Activated CD8-positive, alpha-beta T cell treated with anti-CD3 and anti-CD28 coated beads for 36 hours (primary cell): ENCODE measurements at regions not wholly inside any gene's neighbourhood (a gene's known extent, or its start where the extent isn't known, plus 50 kb on each side); places are given as distances from the start of the nearest gene placed in this dataset.
"Not testable (repeated sequence)": the region's sequence is repeated elsewhere in the genome, so short reads cannot be mapped to it uniquely, and the experiment has no call there.

Source experiments
- ATAC-seq: fragments of 200-7000 bp; cut with Tn5 transposase; one replicate; pipeline ENCODE4 v1.10.0; 2021; ENCODE audit warnings: mild to moderate bottlenecking, moderate library complexity
- CTCF ChIA-PET: fragments of 350-600 bp; sonication (Branson Sonifier 250); formaldehyde crosslinking; loops from one replicate; lab custom pipeline; 2021; ENCODE audit warnings: antibody characterized with exemption; lab: Charles Lee
- POLR2A ChIA-PET: fragments of 350-600 bp; sonication (Branson Sonifier 250); formaldehyde crosslinking; loops from one replicate; lab custom pipeline; 2021; ENCODE audit warnings: antibody characterized with exemption; lab: Charles Lee
- DNase-seq: peaks from one replicate; pipeline ENCODE4 v3.0.0-alpha.2; 2020
- H3K27ac Mint-ChIP-seq: one replicate; pipeline ENCODE4 v1.8.0; 2021; ENCODE audit warnings: mild to moderate bottlenecking, mixed read lengths
- H3K27me3 Mint-ChIP-seq: one replicate; pipeline ENCODE4 v1.8.0; 2021; ENCODE audit warnings: mixed read lengths
- H3K36me3 Mint-ChIP-seq: one replicate; pipeline ENCODE4 v1.8.0; 2021; ENCODE audit warnings: low read depth, mixed read lengths
- H3K4me1 Mint-ChIP-seq: one replicate; pipeline ENCODE4 v1.8.0; 2021; ENCODE audit warnings: low read depth, mixed read lengths
- H3K4me3 Mint-ChIP-seq: one replicate; pipeline ENCODE4 v1.8.0; 2021; ENCODE audit warnings: mild to moderate bottlenecking, moderate library complexity, mixed read lengths
- H3K9me3 Mint-ChIP-seq: one replicate; pipeline ENCODE4 v1.8.0; 2021; ENCODE audit warnings: mixed read lengths
- intact Hi-C: fragments of 100-400 bp; cut with micrococcal nuclease; formaldehyde crosslinking; loops from one replicate; pipeline ENCODE4 v1.10.0; 2022
- TF ChIP-seq, protein P1 (sequence below): fragments of 200-600 bp; IDR thresholded peaks from one replicate; pipeline ENCODE4 v1.8.0; 2022; ENCODE audit warnings: antibody characterized with exemption, mild to moderate bottlenecking

DNA sequence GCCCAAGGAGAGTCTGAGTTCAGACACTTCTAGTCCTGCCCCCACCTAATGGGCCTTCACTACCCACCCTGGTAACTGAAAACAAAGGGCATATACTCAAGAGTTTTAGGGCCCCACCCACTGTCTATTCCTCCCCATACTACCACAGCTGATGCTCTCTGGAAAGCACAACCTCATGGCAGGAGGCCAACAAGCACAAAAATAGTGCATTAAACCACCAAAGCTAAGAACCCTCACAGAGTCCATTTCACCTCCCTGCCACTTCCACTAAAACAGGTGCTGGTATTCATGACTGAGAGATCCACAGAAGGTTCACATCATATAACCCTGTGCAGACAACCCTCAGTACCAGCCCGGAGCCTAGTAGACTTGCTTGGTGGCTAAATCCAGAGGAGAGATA lies 132.1 kb upstream of the ADGRB3 start:
- Mint-ChIP-seq H3K4me3 (no peak overlapping the region), H3K4me1 (no peaks in the 10 kb centered on the region), H3K36me3 (no peaks in the 10 kb centered on the region), H3K27ac (no peak overlapping the region), H3K9me3 (peaks cover 9% of the 10 kb centered on the region), H3K27me3 (no peaks in the 10 kb centered on the region)
- DNase-seq: no peak
- intact Hi-C loops: no loop called here
- no peak for ATAC-seq
- TF ChIP-seq, protein P1, sequence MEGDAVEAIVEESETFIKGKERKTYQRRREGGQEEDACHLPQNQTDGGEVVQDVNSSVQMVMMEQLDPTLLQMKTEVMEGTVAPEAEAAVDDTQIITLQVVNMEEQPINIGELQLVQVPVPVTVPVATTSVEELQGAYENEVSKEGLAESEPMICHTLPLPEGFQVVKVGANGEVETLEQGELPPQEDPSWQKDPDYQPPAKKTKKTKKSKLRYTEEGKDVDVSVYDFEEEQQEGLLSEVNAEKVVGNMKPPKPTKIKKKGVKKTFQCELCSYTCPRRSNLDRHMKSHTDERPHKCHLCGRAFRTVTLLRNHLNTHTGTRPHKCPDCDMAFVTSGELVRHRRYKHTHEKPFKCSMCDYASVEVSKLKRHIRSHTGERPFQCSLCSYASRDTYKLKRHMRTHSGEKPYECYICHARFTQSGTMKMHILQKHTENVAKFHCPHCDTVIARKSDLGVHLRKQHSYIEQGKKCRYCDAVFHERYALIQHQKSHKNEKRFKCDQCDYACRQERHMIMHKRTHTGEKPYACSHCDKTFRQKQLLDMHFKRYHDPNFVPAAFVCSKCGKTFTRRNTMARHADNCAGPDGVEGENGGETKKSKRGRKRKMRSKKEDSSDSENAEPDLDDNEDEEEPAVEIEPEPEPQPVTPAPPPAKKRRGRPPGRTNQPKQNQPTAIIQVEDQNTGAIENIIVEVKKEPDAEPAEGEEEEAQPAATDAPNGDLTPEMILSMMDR: no peak
- CTCF ChIA-PET: no interaction called here
- POLR2A ChIA-PET: no interaction called here

DNA sequence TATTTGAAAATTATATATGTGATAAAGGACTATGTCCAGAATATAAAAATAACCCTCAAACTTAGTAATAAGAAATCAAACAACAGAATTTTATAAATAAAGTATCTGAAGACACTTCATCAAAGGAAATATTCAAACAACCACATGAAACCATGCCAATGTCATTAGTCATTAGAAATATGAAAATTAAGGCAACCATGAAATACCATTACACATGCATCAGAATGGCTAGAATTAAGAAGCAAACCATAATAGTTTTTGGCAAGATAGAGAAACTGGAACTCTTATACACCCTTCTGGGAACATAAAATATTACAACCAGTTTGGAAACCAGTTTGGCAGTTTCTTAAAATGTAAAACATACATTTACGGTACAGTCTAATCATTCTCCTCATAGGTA lies 137.2 kb upstream of the ADGRB3 start:
- no peak for DNase-seq
- ChIA-PET POLR2A (no interaction called here), CTCF (no interaction called here)
- H3K4me1 Mint-ChIP-seq: no peaks in the 10 kb centered on the region
- H3K9me3 Mint-ChIP-seq: no peaks in the 10 kb centered on the region
- no peaks in the 10 kb centered on the region for H3K36me3 Mint-ChIP-seq
- no peak overlapping the region for H3K27ac Mint-ChIP-seq
- TF ChIP-seq, protein P1: no peak
- H3K27me3 Mint-ChIP-seq: no peaks in the 10 kb centered on the region
- intact Hi-C loops: no loop called here
- no peak overlapping the region for H3K4me3 Mint-ChIP-seq
- ATAC-seq: no peak

DNA sequence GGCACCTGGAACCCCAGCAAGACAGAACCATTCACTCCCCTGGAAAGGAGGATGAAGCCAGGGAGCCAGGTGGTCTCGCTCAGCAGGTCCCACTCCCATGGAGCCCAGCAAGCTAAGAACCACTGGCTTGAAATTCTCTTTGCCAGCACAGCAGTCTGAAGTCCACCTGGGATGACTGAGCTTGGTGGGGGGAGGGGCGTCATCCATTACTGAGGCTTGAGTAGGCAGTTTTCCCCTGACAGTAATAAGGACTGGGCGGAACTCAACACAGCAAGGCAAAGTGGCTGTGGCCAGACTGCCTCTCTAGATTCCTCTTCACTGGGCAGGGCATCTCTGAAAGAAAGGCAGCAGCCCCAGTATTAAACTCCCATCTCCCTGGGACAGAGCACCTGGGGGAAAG lies 140.2 kb upstream of the ADGRB3 start:
- H3K9me3 Mint-ChIP-seq, DNase-seq, H3K27ac Mint-ChIP-seq, CTCF ChIA-PET, H3K36me3 Mint-ChIP-seq, H3K27me3 Mint-ChIP-seq, intact Hi-C loops, ATAC-seq, POLR2A ChIA-PET, H3K4me1 Mint-ChIP-seq, H3K4me3 Mint-ChIP-seq: not testable (repeated sequence)

DNA sequence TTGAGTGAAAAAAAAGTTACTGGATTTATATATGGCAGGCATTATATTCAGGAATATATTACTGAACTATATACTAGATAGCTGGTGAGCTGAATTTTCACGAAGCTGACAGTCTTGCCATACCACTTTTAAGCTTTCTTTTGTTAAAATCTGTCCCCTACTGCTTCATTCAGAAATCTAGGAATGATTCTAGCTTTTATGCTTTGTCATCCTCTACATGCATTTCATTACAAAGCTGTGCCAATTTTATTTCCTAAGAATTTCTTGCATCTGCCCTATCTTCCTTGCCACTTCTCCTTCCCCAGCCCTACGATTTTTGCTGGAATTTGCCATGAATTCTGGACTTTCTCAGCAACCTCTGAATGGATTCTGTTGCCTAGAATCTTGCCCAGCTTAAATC lies 158.5 kb upstream of the ADGRB3 start:
- intact Hi-C loops: no loop called here
- no peak overlapping the region for H3K27ac Mint-ChIP-seq
- H3K4me3 Mint-ChIP-seq: no peak overlapping the region
- CTCF ChIA-PET: no interaction called here
- H3K36me3 Mint-ChIP-seq: no peaks in the 10 kb centered on the region
- peaks cover 7% of the 10 kb centered on the region for H3K9me3 Mint-ChIP-seq
- no peak for DNase-seq
- no peak for ATAC-seq
- POLR2A ChIA-PET: no interaction called here
- H3K27me3 Mint-ChIP-seq: no peaks in the 10 kb centered on the region
- H3K4me1 Mint-ChIP-seq: no peaks in the 10 kb centered on the region
- TF ChIP-seq, protein P1: no peak

DNA sequence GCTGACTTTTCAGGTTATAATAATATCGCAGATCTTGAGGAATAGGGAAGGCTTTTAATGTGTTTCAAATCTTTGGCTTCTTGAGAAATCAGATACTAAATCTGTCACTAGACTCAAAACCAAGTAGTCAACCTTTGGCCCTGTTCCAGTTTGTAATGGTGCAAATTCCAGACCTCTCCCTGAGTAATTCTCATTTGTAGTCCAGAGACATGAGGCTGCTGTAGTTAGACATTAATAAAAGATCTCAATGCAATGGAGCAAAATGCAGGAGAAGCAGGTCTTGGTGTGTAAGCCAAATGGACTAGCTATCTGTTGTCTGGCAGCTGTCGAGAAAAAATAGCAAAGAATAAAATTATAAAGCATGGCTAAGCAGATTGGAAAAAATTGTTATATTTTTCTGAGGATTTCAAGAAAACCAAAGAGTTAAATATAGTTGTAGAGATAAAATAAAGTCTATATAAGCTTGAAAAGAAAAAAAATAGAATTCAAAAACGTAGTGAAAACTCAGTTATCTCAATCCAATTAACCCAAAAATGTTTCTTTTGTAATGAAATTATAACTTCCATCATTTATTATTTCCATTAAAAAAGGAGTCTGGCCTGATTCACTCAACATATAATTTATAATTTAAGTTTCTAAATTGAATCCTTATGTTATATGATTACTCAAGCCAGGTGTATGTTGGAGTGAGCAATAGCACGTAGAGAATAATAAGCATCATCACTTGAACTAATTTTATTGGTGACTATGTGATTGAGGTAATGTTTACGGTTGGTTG lies 161.5 kb upstream of the ADGRB3 start:
- Mint-ChIP-seq H3K27me3 (no peaks in the 10 kb centered on the region), H3K9me3 (peaks cover under 1% of the 10 kb centered on the region), H3K36me3 (no peaks in the 10 kb centered on the region), H3K27ac (no peak overlapping the region), H3K4me1 (no peaks in the 10 kb centered on the region), H3K4me3 (no peak overlapping the region)
- POLR2A ChIA-PET: no interaction called here
- TF ChIP-seq, protein P1: no peak
- intact Hi-C loops: no loop called here
- ATAC-seq (no peak), DNase-seq (no peak)
- CTCF ChIA-PET: no interaction called here
